Neural progenitor cell (in vitro differentiated cells): ENCODE measurements at regions not wholly inside any gene's neighbourhood (a gene's known extent, or its start where the extent isn't known, plus 50 kb on each side); places are given as distances from the start of the nearest gene placed in this dataset.

Experiments
- CTCF ChIP-seq: fragments of 200-600 bp; sonication (generic); IDR thresholded peaks from 2 replicates; pipeline ENCODE4 v1.5.1; 2017; ENCODE audit warnings: antibody characterized with exemption, mild to moderate bottlenecking
- EZH2 ChIP-seq: fragments of 200-600 bp; sonication (generic); IDR thresholded peaks from 2 replicates; pipeline ENCODE4 v1.6.1; 2017; ENCODE audit warnings: antibody characterized with exemption, mild to moderate bottlenecking, moderate library complexity

GRCh38 chr3:184498986-184499606 lies 62.5 kb upstream of the EPHB3 start:
- TF ChIP-seq CTCF (no peak), EZH2 (no peak)
